Thoracic aorta (tissue), 2 donors: ENCODE measurements at regions not wholly inside any gene's neighbourhood (a gene's known extent, or its start where the extent isn't known, plus 50 kb on each side); places are given as distances from the start of the nearest gene placed in this dataset.

Experiments
- ATAC-seq: fragments of 150-250 bp; one replicate; pipeline ENCODE4 v1.8.0; 2017; ENCODE audit warnings: low read depth; ENCODE audit not compliant: insufficient number of reproducible peaks, low FRiP score
- DNase-seq: peaks from one replicate; pipeline ENCODE4 v3.0.0-alpha.2; 2020; ENCODE audit warnings: low spot score
- H3K27ac ChIP-seq, 2 donors: fragments of 200-600 bp; sonication (generic); 1 replicate in 1 of 2; 2 replicates in 1 of 2; pipeline ENCODE4 v1.5.1; 2016; ENCODE audit warnings: mild to moderate bottlenecking in 2 of 2, moderate library complexity in 2 of 2
- H3K27me3 ChIP-seq: fragments of 200-600 bp; sonication (generic); replicated peaks from 2 replicates; pipeline ENCODE4 v1.6.0; 2016; ENCODE audit warnings: mild to moderate bottlenecking; ENCODE audit not compliant: insufficient read depth
- H3K36me3 ChIP-seq: fragments of 200-600 bp; sonication (generic); one replicate; pipeline ENCODE4 v1.5.1; 2016
- H3K4me1 ChIP-seq, 2 donors: fragments of 200-600 bp; sonication (generic); 1 replicate in 1 of 2; 2 replicates in 1 of 2; pipeline versions ENCODE4 v1.5.1 to v1.6.0; 2016; ENCODE audit warnings: low read depth in 2 of 2, mild to moderate bottlenecking in 1 of 2; ENCODE audit not compliant: control insufficient read depth in 1 of 2
- H3K4me3 ChIP-seq: fragments of 200-600 bp; sonication (generic); 2 replicates; pipeline ENCODE4 v1.5.1; 2016; ENCODE audit warnings: mild to moderate bottlenecking
- H3K9me3 ChIP-seq: fragments of 200-600 bp; sonication (generic); 2 replicates; pipeline ENCODE4 v1.5.1; 2016
- TF ChIP-seq, protein P1 (sequence below): fragments of 200-600 bp; sonication (generic); IDR thresholded peaks from one replicate; pipeline ENCODE4 v1.5.1; 2019; ENCODE audit warnings: antibody characterized with exemption

DNA sequence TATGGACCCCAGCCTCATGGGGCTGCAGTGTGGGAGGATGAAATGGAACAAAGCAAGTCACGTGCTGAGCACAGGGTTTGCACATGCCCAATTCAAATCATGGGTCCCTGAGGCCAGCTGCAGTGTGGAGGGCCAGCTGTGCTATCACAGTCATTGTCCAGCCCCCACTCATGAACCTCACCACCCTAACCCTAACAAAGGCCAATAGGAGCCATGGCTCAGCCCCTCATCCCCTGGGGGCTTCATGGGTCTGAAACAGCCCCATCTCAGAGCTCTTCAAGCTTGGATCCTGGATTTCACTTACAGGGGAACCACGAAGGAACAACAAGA, 125.6 kb upstream of the MAFB start:
- no peaks in the 10 kb centered on the region for H3K27me3 ChIP-seq
- DNase-seq: no peak
- H3K27ac ChIP-seq: no peak overlapping the region
- H3K4me1 ChIP-seq: no peaks in the 10 kb centered on the region
- H3K9me3 ChIP-seq: no peaks in the 10 kb centered on the region
- H3K4me3 ChIP-seq: no peak overlapping the region
- no peak for ATAC-seq
- no peaks in the 10 kb centered on the region for H3K36me3 ChIP-seq
- TF ChIP-seq, protein P1, sequence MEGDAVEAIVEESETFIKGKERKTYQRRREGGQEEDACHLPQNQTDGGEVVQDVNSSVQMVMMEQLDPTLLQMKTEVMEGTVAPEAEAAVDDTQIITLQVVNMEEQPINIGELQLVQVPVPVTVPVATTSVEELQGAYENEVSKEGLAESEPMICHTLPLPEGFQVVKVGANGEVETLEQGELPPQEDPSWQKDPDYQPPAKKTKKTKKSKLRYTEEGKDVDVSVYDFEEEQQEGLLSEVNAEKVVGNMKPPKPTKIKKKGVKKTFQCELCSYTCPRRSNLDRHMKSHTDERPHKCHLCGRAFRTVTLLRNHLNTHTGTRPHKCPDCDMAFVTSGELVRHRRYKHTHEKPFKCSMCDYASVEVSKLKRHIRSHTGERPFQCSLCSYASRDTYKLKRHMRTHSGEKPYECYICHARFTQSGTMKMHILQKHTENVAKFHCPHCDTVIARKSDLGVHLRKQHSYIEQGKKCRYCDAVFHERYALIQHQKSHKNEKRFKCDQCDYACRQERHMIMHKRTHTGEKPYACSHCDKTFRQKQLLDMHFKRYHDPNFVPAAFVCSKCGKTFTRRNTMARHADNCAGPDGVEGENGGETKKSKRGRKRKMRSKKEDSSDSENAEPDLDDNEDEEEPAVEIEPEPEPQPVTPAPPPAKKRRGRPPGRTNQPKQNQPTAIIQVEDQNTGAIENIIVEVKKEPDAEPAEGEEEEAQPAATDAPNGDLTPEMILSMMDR: no peak

DNA sequence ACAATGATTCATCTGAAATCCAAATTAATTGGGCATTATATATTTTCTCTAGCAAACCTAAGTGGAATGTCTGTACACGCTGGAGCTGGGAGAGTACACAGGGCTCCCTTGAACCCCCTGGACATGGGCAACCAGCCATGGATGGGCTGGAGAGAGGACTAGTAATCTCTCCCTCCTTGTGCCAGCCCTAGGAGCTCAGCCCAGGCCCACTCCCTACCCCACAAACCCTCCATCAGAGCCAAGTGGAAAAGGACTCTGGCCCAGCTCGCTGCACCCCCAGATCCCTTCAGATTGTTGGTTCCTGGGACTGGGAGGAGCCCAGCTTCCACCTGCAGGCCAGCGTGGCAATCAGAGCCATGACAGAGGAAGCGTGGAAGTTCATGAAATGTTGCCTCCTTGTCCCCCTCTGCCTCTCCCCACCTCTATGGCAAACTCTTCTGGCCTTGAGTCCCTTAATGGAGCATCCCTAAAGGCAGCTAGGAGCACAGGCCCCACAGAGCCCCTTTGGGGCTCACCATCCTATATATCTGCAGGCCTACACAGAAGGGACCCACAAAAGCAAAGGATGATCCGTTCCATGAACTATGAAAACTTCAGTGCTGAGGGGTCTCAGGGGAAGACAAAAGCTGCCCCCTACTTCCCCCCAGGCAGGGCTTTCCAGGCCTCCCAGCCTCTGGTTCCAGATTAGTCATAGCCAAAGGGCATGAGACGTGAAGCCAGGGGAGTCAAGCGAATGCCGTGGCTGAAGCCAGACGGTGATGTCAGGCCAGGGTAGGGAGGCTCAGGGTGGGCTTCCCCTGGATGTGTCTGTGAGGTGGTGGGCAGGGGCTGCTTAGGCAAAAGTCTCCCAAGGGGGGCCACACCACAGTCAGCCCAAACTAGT, 126.4 kb upstream of the MAFB start:
- ATAC-seq: no peak
- Histone ChIP-seq H3K27ac (no peak overlapping the region), H3K9me3 (no peaks in the 10 kb centered on the region), H3K36me3 (no peaks in the 10 kb centered on the region), H3K27me3 (no peaks in the 10 kb centered on the region), H3K4me3 (no peak overlapping the region), H3K4me1 (no peaks in the 10 kb centered on the region)
- no peak for DNase-seq
- TF ChIP-seq, protein P1: no peak

DNA sequence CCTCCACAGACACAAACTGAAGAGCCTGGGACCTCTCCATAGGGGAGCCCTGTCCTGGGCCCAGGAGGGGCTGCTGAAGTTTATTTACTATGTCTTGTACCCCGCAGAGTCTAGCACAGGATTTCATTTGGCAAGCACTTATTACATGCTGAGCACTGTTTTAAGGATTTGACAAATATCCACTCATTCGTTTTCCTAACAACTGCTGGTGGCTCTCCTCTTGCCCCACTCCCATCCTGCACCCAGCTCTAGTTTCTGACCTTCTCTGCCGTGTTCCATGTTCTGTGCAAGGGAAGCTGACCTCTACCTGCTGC, 127.0 kb upstream of the MAFB start:
- no peaks in the 10 kb centered on the region for H3K36me3 ChIP-seq
- no peak overlapping the region for H3K27ac ChIP-seq
- DNase-seq (no peak), ATAC-seq (no peak)
- no peaks in the 10 kb centered on the region for H3K27me3 ChIP-seq
- no peaks in the 10 kb centered on the region for H3K9me3 ChIP-seq
- TF ChIP-seq, protein P1: no peak
- no peaks in the 10 kb centered on the region for H3K4me1 ChIP-seq
- H3K4me3 ChIP-seq: no peak overlapping the region

DNA sequence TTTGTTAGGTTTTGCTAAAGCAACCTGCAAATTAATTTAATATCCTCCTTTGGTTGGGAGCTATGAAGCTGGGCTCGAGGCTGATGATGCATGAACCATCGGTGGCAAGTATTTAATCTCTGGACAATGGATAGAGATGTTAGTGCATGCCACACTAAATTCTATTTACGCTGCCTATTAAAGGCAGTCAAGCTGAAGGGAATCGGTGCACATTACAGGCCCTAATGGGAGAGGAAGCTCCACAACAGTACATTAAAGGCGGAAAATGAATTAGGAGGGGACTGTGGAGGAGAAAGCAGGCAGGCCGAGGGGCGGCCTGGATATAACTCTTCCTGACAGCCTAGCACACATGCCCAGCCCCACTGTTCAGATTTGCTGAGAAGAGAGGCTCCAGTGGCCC, 132.4 kb upstream of the MAFB start:
- no peaks in the 10 kb centered on the region for H3K4me1 ChIP-seq
- H3K36me3 ChIP-seq: no peaks in the 10 kb centered on the region
- no peaks in the 10 kb centered on the region for H3K9me3 ChIP-seq
- H3K27ac ChIP-seq: no peak overlapping the region
- DNase-seq: no peak
- ATAC-seq: no peak
- H3K4me3 ChIP-seq: no peak overlapping the region
- no peaks in the 10 kb centered on the region for H3K27me3 ChIP-seq
- TF ChIP-seq, protein P1: no peak

DNA sequence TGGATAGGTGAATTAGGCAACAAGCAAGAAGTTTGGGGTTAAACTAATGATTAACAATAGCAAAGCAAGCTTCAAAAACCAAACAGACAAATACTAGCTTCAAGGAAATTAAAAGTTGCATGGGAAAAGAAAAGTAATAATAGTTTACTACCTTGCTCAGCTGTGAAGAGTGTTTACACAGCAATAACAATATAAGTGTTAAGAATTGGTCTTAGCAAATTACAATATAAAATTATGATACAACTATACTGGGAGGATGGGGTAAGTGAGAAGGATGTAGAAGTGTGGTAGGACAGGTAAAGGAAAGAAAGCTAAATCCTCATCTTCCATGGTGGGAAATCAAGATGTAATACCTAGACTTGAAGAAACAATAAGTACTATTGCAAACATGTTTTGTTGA, 137.7 kb upstream of the MAFB start:
- H3K36me3 ChIP-seq: no peaks in the 10 kb centered on the region
- DNase-seq (no peak), ATAC-seq (no peak)
- H3K4me1 ChIP-seq: no peaks in the 10 kb centered on the region
- no peaks in the 10 kb centered on the region for H3K27me3 ChIP-seq
- H3K4me3 ChIP-seq: no peak overlapping the region
- H3K27ac ChIP-seq: no peak overlapping the region
- TF ChIP-seq, protein P1: no peak
- no peaks in the 10 kb centered on the region for H3K9me3 ChIP-seq
